ENCODE measurements at regions not wholly inside any gene's neighbourhood (a gene's known extent, or its start where the extent isn't known, plus 50 kb on each side); places are given as distances from the start of the nearest gene placed in this dataset.
A peak's percentile ranks its signal among the peaks of the same experiment; 100 is the strongest.
"Not testable (repeated sequence)": the region's sequence is repeated elsewhere in the genome, so short reads cannot be mapped to it uniquely, and the experiment has no call there.

- no peak overlapping the region for H3K4me2 ChIP-seq (ENCODE audit: low read length)
- H2BK12ac ChIP-seq (ENCODE audit: low read length) = no peak overlapping the region
- H3K4ac ChIP-seq (ENCODE audit: low read depth, low read length) = no peak overlapping the region
- no peaks in the 10 kb centered on the region for H3K9me3 ChIP-seq (ENCODE audit: insufficient read depth, low read depth, low read length)
- H3K18ac ChIP-seq (ENCODE audit: low read length) = no peak overlapping the region
- no peaks in the 10 kb centered on the region for H3K79me2 ChIP-seq (ENCODE audit: control insufficient read depth, insufficient read depth, low read length, poor library complexity)
- H2BK120ac ChIP-seq (ENCODE audit: insufficient read depth, low read length, poor library complexity) = no peak overlapping the region
- H4K91ac ChIP-seq (ENCODE audit: low read depth, low read length) = no peak overlapping the region
- DNase-seq = no peak
- no peaks in the 10 kb centered on the region for H3K79me1 ChIP-seq (ENCODE audit: low read length)
- H3K4me1 ChIP-seq (ENCODE audit: control insufficient read depth in 1 of 2, insufficient read depth in 2 of 2, low read length in 2 of 2) = peaks cover 0 to 5% of the 10 kb centered on the region in 2 experiments
- no peak overlapping the region for H3K27ac ChIP-seq (ENCODE audit: low read depth, low read length)
- no peak overlapping the region for H3K14ac ChIP-seq (ENCODE audit: low read length)
- no peak overlapping the region for H4K12ac ChIP-seq (ENCODE audit: low read depth, low read length)
- no peak overlapping the region for H4K8ac ChIP-seq (ENCODE audit: low read depth, low read length)
- no peak overlapping the region for H2BK5ac ChIP-seq (ENCODE audit: low read depth, low read length, poor library complexity)
- no peaks in the 10 kb centered on the region for H3K36me3 ChIP-seq (ENCODE audit: control insufficient read depth in 1 of 2, insufficient read depth in 2 of 2, low read length in 2 of 2)
- H2AK5ac ChIP-seq (ENCODE audit: low read length) = no peak overlapping the region
- no peak overlapping the region for H3K9ac ChIP-seq (ENCODE audit: low read length)
- no peak overlapping the region for H3K23ac ChIP-seq (ENCODE audit: low read length)
- H2AFZ ChIP-seq (ENCODE audit: insufficient read depth, low read length, poor library complexity) = no peak overlapping the region
- H3K4me3 ChIP-seq (ENCODE audit: low read depth, low read length) = no peak overlapping the region
- H3K27me3 ChIP-seq (ENCODE audit: insufficient read depth, low read length) = no peaks in the 10 kb centered on the region
These were observed 99.4 kb upstream of the FNDC3A start for GRCh38 chr13:48876289-48876688.

GRCh38 chr13:48879432-48879831 is 96.3 kb upstream of the FNDC3A start:
- no CpG with 5 or more reads among the region's 2 CpGs for WGBS (ENCODE audit: extremely low coverage, insufficient coverage, insufficient read length)

GRCh38 chr13:48879854-48880253 is 95.9 kb upstream of the FNDC3A start:
- DNase-seq = no peak
- Histone ChIP-seq H3K4ac (ENCODE audit: low read depth, low read length) (no peak overlapping the region), H2AK5ac (ENCODE audit: low read length) (no peak overlapping the region), H3K4me1 (ENCODE audit: control insufficient read depth in 1 of 2, insufficient read depth in 2 of 2, low read length in 2 of 2) (peaks cover 0 to 2% of the 10 kb centered on the region in 2 experiments), H3K9ac (ENCODE audit: low read length) (no peak overlapping the region), H3K9me3 (ENCODE audit: insufficient read depth, low read depth, low read length) (no peaks in the 10 kb centered on the region), H3K79me2 (ENCODE audit: control insufficient read depth, insufficient read depth, low read length, poor library complexity) (no peaks in the 10 kb centered on the region), H3K23ac (ENCODE audit: low read length) (no peak overlapping the region), H2BK5ac (ENCODE audit: low read depth, low read length, poor library complexity) (no peak overlapping the region), H3K27me3 (ENCODE audit: insufficient read depth, low read length) (no peaks in the 10 kb centered on the region), H3K4me3 (ENCODE audit: low read depth, low read length) (no peak overlapping the region), H3K4me2 (ENCODE audit: low read length) (no peak overlapping the region), H2BK12ac (ENCODE audit: low read length) (peak overlapping the region; percentile 43), H3K14ac (ENCODE audit: low read length) (no peak overlapping the region), H3K27ac (ENCODE audit: low read depth, low read length) (no peak overlapping the region), H2BK120ac (ENCODE audit: insufficient read depth, low read length, poor library complexity) (no peak overlapping the region), H3K36me3 (ENCODE audit: control insufficient read depth in 1 of 2, insufficient read depth in 2 of 2, low read length in 2 of 2) (no peaks in the 10 kb centered on the region), H2AFZ (ENCODE audit: insufficient read depth, low read length, poor library complexity) (no peak overlapping the region), H4K91ac (ENCODE audit: low read depth, low read length) (no peak overlapping the region), H3K79me1 (ENCODE audit: low read length) (no peaks in the 10 kb centered on the region), H4K8ac (ENCODE audit: low read depth, low read length) (no peak overlapping the region), H4K12ac (ENCODE audit: low read depth, low read length) (no peak overlapping the region), H3K18ac (ENCODE audit: low read length) (no peak overlapping the region)
- no CpG with 5 or more reads among the region's 7 CpGs for WGBS (ENCODE audit: extremely low coverage, insufficient coverage, insufficient read length)

More at GRCh38 chr13:48879432-48879831, 96.3 kb upstream of the FNDC3A start:
- Histone ChIP-seq H4K91ac (ENCODE audit: low read depth, low read length) (no peak overlapping the region), H3K27ac (ENCODE audit: low read depth, low read length) (no peak overlapping the region), H3K9me3 (ENCODE audit: insufficient read depth, low read depth, low read length) (no peaks in the 10 kb centered on the region), H2BK12ac (ENCODE audit: low read length) (no peak overlapping the region), H2AK5ac (ENCODE audit: low read length) (no peak overlapping the region), H4K8ac (ENCODE audit: low read depth, low read length) (no peak overlapping the region), H3K18ac (ENCODE audit: low read length) (no peak overlapping the region), H3K36me3 (ENCODE audit: control insufficient read depth in 1 of 2, insufficient read depth in 2 of 2, low read length in 2 of 2) (no peaks in the 10 kb centered on the region), H2BK5ac (ENCODE audit: low read depth, low read length, poor library complexity) (no peak overlapping the region), H3K4me3 (ENCODE audit: low read depth, low read length) (no peak overlapping the region), H3K4me2 (ENCODE audit: low read length) (no peak overlapping the region), H3K23ac (ENCODE audit: low read length) (no peak overlapping the region), H2AFZ (ENCODE audit: insufficient read depth, low read length, poor library complexity) (no peak overlapping the region), H2BK120ac (ENCODE audit: insufficient read depth, low read length, poor library complexity) (no peak overlapping the region), H3K27me3 (ENCODE audit: insufficient read depth, low read length) (no peaks in the 10 kb centered on the region), H3K9ac (ENCODE audit: low read length) (no peak overlapping the region), H3K4ac (ENCODE audit: low read depth, low read length) (no peak overlapping the region), H3K14ac (ENCODE audit: low read length) (no peak overlapping the region), H4K12ac (ENCODE audit: low read depth, low read length) (no peak overlapping the region), H3K79me1 (ENCODE audit: low read length) (no peaks in the 10 kb centered on the region), H3K4me1 (ENCODE audit: control insufficient read depth in 1 of 2, insufficient read depth in 2 of 2, low read length in 2 of 2) (peaks cover 0 to 2% of the 10 kb centered on the region in 2 experiments), H3K79me2 (ENCODE audit: control insufficient read depth, insufficient read depth, low read length, poor library complexity) (no peaks in the 10 kb centered on the region)
- no peak for DNase-seq

GRCh38 chr13:48883786-48884185 is 91.9 kb upstream of the FNDC3A start:
- not testable (repeated sequence) for H4K91ac ChIP-seq (ENCODE audit: low read depth, low read length); H3K27ac ChIP-seq (ENCODE audit: low read depth, low read length); H3K14ac ChIP-seq (ENCODE audit: low read length); H2BK120ac ChIP-seq (ENCODE audit: insufficient read depth, low read length, poor library complexity); H3K9me3 ChIP-seq (ENCODE audit: insufficient read depth, low read depth, low read length); H3K4me3 ChIP-seq (ENCODE audit: low read depth, low read length); H4K8ac ChIP-seq (ENCODE audit: low read depth, low read length); H3K79me2 ChIP-seq (ENCODE audit: control insufficient read depth, insufficient read depth, low read length, poor library complexity); H4K12ac ChIP-seq (ENCODE audit: low read depth, low read length); H2BK5ac ChIP-seq (ENCODE audit: low read depth, low read length, poor library complexity); H3K18ac ChIP-seq (ENCODE audit: low read length); H3K79me1 ChIP-seq (ENCODE audit: low read length); H3K4ac ChIP-seq (ENCODE audit: low read depth, low read length); H3K27me3 ChIP-seq (ENCODE audit: insufficient read depth, low read length); H2AFZ ChIP-seq (ENCODE audit: insufficient read depth, low read length, poor library complexity); H3K4me1 ChIP-seq (ENCODE audit: control insufficient read depth in 1 of 2, insufficient read depth in 2 of 2, low read length in 2 of 2); H3K9ac ChIP-seq (ENCODE audit: low read length); H3K36me3 ChIP-seq (ENCODE audit: control insufficient read depth in 1 of 2, insufficient read depth in 2 of 2, low read length in 2 of 2); H2AK5ac ChIP-seq (ENCODE audit: low read length); H2BK12ac ChIP-seq (ENCODE audit: low read length); DNase-seq; H3K23ac ChIP-seq (ENCODE audit: low read length); H3K4me2 ChIP-seq (ENCODE audit: low read length)
- no CpG with 5 or more reads among the region's 1 CpG for WGBS (ENCODE audit: extremely low coverage, insufficient coverage, insufficient read length)

DNA sequence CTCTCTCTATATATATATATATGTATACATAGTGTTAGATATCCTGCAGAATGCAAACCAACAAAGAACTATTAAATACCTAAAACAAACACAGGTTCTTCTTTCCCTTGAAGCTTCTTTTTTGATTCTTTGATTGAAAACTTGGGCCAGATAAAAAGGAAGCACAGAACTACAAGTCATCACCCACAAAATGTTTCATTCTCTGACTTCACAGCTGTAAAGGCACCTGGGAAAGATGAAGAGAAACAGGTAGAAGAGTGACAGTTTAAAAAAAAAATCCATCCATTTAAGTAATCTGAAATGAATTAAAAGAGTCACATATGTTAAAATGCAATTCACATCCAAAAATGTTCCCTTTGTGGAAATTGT is 90.7 kb upstream of the FNDC3A start:
- peaks cover 2% of the 10 kb centered on the region for H3K79me2 ChIP-seq (ENCODE audit: control insufficient read depth, insufficient read depth, low read length, poor library complexity)
- no peak overlapping the region for H3K4me2 ChIP-seq (ENCODE audit: low read length)
- peaks cover 3% of the 10 kb centered on the region for H3K79me1 ChIP-seq (ENCODE audit: low read length)
- H2BK120ac ChIP-seq (ENCODE audit: insufficient read depth, low read length, poor library complexity) = no peak overlapping the region
- no peak overlapping the region for H4K8ac ChIP-seq (ENCODE audit: low read depth, low read length)
- no peak overlapping the region for H3K4me3 ChIP-seq (ENCODE audit: low read depth, low read length)
- no peak overlapping the region for H4K12ac ChIP-seq (ENCODE audit: low read depth, low read length)
- H2AFZ ChIP-seq (ENCODE audit: insufficient read depth, low read length, poor library complexity) = no peak overlapping the region
- no peaks in the 10 kb centered on the region for H3K36me3 ChIP-seq (ENCODE audit: control insufficient read depth in 1 of 2, insufficient read depth in 2 of 2, low read length in 2 of 2)
- H3K27ac ChIP-seq (ENCODE audit: low read depth, low read length) = no peak overlapping the region
- H2BK5ac ChIP-seq (ENCODE audit: low read depth, low read length, poor library complexity) = no peak overlapping the region
- no peaks in the 10 kb centered on the region for H3K27me3 ChIP-seq (ENCODE audit: insufficient read depth, low read length)
- DNase-seq = no peak
- H2BK12ac ChIP-seq (ENCODE audit: low read length) = no peak overlapping the region
- no peaks in the 10 kb centered on the region for H3K9me3 ChIP-seq (ENCODE audit: insufficient read depth, low read depth, low read length)
- no peak overlapping the region for H3K4ac ChIP-seq (ENCODE audit: low read depth, low read length)
- no peak overlapping the region for H3K18ac ChIP-seq (ENCODE audit: low read length)
- H3K4me1 ChIP-seq (ENCODE audit: control insufficient read depth in 1 of 2, insufficient read depth in 2 of 2, low read length in 2 of 2) = no peaks in the 10 kb centered on the region
- no peak overlapping the region for H4K91ac ChIP-seq (ENCODE audit: low read depth, low read length)
- no peak overlapping the region for H3K14ac ChIP-seq (ENCODE audit: low read length)
- no peak overlapping the region for H3K9ac ChIP-seq (ENCODE audit: low read length)
- H2AK5ac ChIP-seq (ENCODE audit: low read length) = no peak overlapping the region
- no peak overlapping the region for H3K23ac ChIP-seq (ENCODE audit: low read length)
